Adrenal gland (tissue), 9 donors: ENCODE measurements at regions not wholly inside any gene's neighbourhood (a gene's known extent, or its start where the extent isn't known, plus 50 kb on each side); places are given as distances from the start of the nearest gene placed in this dataset.
A peak's percentile ranks its signal among the peaks of the same experiment; 100 is the strongest.

Source experiments
- DNase-seq, 7 donors: peaks; one replicate each; pipeline ENCODE4 v3.0.0-alpha.2; 2019 to 2020
- H3K27ac ChIP-seq, 5 donors: fragments of 200-600 bp; sonication (generic) in 4 of 5; 1 replicate in 3 of 5; 2 replicates in 2 of 5; pipeline versions ENCODE4 v1.5.1 to v1.8.0; 2016 to 2020; ENCODE audit warnings: mild to moderate bottlenecking in 1 of 5
- H3K27me3 ChIP-seq: fragments of 200-600 bp; 2 replicates; pipeline ENCODE4 v1.8.0; 2021
- H3K36me3 ChIP-seq, 2 donors: fragments of 200-600 bp; replicated peaks in 1 of 2; 1 replicate in 1 of 2; 2 replicates in 1 of 2; pipeline versions ENCODE4 v1.5.1 to v1.8.0; 2018 to 2022
- H3K4me1 ChIP-seq, 2 donors: fragments of 200-600 bp; replicated peaks in 1 of 2; 1 replicate in 1 of 2; 2 replicates in 1 of 2; pipeline versions ENCODE4 v1.5.1 to v1.8.0; 2018 to 2021
- H3K4me3 ChIP-seq, 4 donors: fragments of 200-600 bp; sonication (generic) in 3 of 4; one replicate each; pipeline ENCODE4 v1.5.1; 2016 to 2018
- H3K9me3 ChIP-seq, 3 donors: fragments of 200-600 bp; sonication (generic) in 1 of 3; replicated peaks in 1 of 3; 1 replicate in 2 of 3; 2 replicates in 1 of 3; pipeline versions ENCODE4 v1.5.1 to v1.8.0; 2016 to 2021
- POLR2A ChIP-seq, 2 donors: fragments of 450-650 bp; IDR thresholded peaks; one replicate each; pipeline ENCODE4 v1.6.1; 2017; ENCODE audit warnings: antibody characterized with exemption in 2 of 2, mild to moderate bottlenecking in 2 of 2, moderate library complexity in 1 of 2
- WGBS, 4 donors: extraction: QIAGEN DNeasy Blood & Tissue Kit in 2 of 4; methylation state at CpG; one replicate each; pipeline versions ENCODE4 v1.1.5 to v1.1.7; 2013 to 2017; 5-methylcytosine and 5-hydroxymethylcytosine counted together
- intact Hi-C, 2 donors: fragments of 100-400 bp; cut with DNase I; formaldehyde crosslinking; loops; one replicate each; pipeline versions ENCODE4 v1.14.1 to v1.15.0; 2022 to 2023
- TF ChIP-seq, protein P1 (sequence below), 6 experiments: fragments of 450-650 bp in 4 of 6; fragments of 200-600 bp in 2 of 6; sonication (generic) in 1 of 6; IDR thresholded peaks; 1 replicate in 5 of 6; 2 replicates in 1 of 6; pipeline versions ENCODE4 v1.5.1 to v1.8.0; 2016 to 2021; ENCODE audit warnings: antibody characterized with exemption in 6 of 6, mild to moderate bottlenecking in 2 of 6, moderate library complexity in 1 of 6
- donor health status: healthy with polysubstance abuse.
- donor health status: Bipolar disorder and iron deficiency.
- donor health status: DM: yes; HTN: yes; CAD: no.
- donor health status: DM: no; HTN: no; CAD: no.
- donor health status: DM: no; HTN: no; CAD: no.

DNA sequence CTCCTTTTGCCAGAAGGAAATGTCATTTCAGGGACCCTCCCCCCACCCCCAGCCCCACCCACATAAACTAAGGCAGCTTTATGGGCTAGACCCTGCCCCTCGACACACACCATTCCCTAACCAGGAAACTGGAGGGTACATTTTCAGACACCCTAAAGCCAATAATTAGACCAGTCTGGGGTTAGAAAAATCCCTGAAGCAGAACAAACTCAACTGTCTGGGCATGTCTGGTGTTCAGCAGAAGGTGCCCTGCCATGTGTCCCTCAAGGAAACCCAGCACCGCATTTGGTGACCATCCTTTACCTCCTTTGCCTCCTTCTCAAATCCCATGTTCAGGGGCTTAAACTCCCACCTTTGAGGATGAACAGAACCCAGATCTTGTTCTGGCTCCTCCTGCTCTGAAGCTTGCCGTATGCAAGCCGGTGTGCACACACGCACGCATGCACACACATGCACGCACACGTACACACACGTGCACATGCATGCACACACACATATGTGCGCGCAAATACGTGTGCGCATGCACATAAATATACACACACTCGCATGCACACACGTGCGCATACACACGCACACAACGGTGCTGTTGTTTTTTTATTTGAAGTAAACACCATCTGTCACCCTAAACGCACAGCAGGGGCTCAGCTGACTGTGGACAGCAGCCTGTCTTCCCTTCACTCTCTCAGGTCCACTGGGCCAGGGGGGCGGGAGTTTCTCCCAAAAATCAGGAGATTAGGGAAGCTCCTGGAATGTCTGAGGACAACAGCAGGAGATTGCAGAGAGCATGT is 156.8 kb upstream of the TNRC6C start:
- H3K27me3 ChIP-seq: no peaks in the 10 kb centered on the region
- no peaks in the 10 kb centered on the region for H3K9me3 ChIP-seq
- no peak overlapping the region for H3K27ac ChIP-seq
- no peak for DNase-seq
- no peak overlapping the region for H3K4me3 ChIP-seq
- WGBS, 4 donors: 76 to 87% (median 79%) methylated on average over 20 of the region's 20 CpGs
- TF ChIP-seq, protein P1, sequence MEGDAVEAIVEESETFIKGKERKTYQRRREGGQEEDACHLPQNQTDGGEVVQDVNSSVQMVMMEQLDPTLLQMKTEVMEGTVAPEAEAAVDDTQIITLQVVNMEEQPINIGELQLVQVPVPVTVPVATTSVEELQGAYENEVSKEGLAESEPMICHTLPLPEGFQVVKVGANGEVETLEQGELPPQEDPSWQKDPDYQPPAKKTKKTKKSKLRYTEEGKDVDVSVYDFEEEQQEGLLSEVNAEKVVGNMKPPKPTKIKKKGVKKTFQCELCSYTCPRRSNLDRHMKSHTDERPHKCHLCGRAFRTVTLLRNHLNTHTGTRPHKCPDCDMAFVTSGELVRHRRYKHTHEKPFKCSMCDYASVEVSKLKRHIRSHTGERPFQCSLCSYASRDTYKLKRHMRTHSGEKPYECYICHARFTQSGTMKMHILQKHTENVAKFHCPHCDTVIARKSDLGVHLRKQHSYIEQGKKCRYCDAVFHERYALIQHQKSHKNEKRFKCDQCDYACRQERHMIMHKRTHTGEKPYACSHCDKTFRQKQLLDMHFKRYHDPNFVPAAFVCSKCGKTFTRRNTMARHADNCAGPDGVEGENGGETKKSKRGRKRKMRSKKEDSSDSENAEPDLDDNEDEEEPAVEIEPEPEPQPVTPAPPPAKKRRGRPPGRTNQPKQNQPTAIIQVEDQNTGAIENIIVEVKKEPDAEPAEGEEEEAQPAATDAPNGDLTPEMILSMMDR (IDR thresholded peaks at IDR 0.05): no peak
- no peak for TF ChIP-seq POLR2A (IDR thresholded peaks at IDR 0.05)
- intact Hi-C loops: no loop called here
- H3K36me3 ChIP-seq: no peaks in the 10 kb centered on the region
- no peaks in the 10 kb centered on the region for H3K4me1 ChIP-seq

DNA sequence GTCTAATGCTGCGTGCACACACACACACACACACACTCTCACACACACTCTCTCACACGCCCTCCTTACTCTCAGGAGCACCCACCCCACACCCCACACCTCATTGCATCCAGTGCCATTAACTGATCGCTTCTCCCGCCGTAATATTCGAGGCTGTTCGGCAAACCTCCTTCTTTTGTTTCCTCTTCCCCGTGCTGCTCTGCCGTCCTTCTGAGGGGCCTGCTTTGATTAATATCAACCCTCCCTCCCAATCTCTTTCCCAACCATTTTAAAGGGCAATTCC is 156.2 kb upstream of the TNRC6C start:
- peak overlapping the region in 1 of 5 donors; percentile 42 for H3K27ac ChIP-seq
- no peaks in the 10 kb centered on the region for H3K36me3 ChIP-seq
- no peak overlapping the region for H3K4me3 ChIP-seq
- no peaks in the 10 kb centered on the region for H3K9me3 ChIP-seq
- intact Hi-C loops: no loop called here
- TF ChIP-seq, protein P1 (IDR thresholded peaks at IDR 0.05): no peak
- no peak for TF ChIP-seq POLR2A (IDR thresholded peaks at IDR 0.05)
- 17 to 33% (median 26%) methylated on average over 9 of the region's 9 CpGs for WGBS, 4 donors
- DNase-seq: no peak
- H3K4me1 ChIP-seq: no peaks in the 10 kb centered on the region
- no peaks in the 10 kb centered on the region for H3K27me3 ChIP-seq

DNA sequence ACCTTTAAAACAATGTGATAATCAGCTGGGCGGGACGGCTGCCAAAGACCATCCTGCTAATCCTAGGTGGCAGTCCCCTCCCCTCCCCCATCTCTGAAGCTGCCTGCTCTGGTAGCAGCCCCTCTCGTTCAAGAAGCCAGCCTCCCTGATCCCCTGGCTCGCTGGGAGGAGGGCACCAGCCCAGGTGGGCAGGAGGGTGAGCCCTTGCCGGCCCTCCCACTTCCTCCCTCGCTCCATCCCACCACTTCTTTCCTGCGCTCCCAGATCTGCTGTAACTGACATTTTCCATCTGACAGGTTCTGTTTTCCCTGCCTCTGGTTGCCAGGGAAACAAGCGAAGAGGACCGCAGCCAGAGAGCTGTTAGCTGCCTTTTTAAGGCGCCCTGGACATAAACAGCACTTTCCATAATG is 155.7 kb upstream of the TNRC6C start:
- Histone ChIP-seq H3K27me3 (no peaks in the 10 kb centered on the region), H3K4me1 (no peaks in the 10 kb centered on the region), H3K9me3 (no peaks in the 10 kb centered on the region), H3K36me3 (no peaks in the 10 kb centered on the region), H3K27ac (peak overlapping the region in 1 of 5 donors; percentile 42), H3K4me3 (no peak overlapping the region)
- peak in 2 of 7 donors; percentile 31 to 80 for DNase-seq
- no peak for TF ChIP-seq POLR2A (IDR thresholded peaks at IDR 0.05)
- TF ChIP-seq, protein P1 (IDR thresholded peaks at IDR 0.05): no peak
- intact Hi-C loops: no loop called here
- 16 to 25% (median 19%) methylated on average over 10 of the region's 10 CpGs for WGBS, 4 donors

DNA sequence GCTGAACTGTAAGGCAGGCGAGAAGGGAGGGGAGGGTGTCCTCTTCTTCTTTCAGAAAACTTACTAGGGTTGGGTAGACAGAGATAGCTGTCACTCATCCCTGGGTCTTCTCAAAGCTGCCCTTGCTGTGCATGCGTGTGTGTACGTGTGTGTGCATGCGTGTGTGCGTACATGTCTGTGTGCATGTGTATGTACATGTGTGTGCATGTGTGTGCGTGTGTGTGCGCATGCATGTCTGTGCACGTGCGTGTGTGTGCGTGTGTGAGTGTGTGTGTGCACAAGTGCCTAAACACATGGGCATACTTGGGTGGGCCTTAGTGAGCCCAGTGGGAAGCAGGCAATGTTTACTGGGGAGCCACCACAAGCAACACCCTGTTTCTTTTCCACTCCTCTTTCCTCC is 154.8 kb upstream of the TNRC6C start:
- TF ChIP-seq POLR2A (IDR thresholded peaks at IDR 0.05): no peak
- TF ChIP-seq, protein P1 (IDR thresholded peaks at IDR 0.05): no peak
- Histone ChIP-seq H3K27ac (peak overlapping the region in 1 of 5 donors; percentile 42), H3K4me1 (no peaks in the 10 kb centered on the region), H3K4me3 (no peak overlapping the region), H3K9me3 (no peaks in the 10 kb centered on the region), H3K27me3 (no peaks in the 10 kb centered on the region), H3K36me3 (no peaks in the 10 kb centered on the region)
- no peak for DNase-seq
- WGBS, 4 donors: 87 to 92% (median 91%) methylated on average over 10 of the region's 10 CpGs
- intact Hi-C loops: no loop called here
